K562 (cell line): ENCODE measurements at regions not wholly inside any gene's neighbourhood (a gene's known extent, or its start where the extent isn't known, plus 50 kb on each side); places are given as distances from the start of the nearest gene placed in this dataset.

Experiments
- C11orf30 ChIP-seq: fragments of 450-650 bp; IDR thresholded peaks from 2 replicates; pipeline ENCODE4 v1.6.1; 2016; ENCODE audit warnings: low read depth, mild to moderate bottlenecking
- CTBP1 ChIP-seq: fragments of 450-650 bp; IDR thresholded peaks from 2 replicates; pipeline ENCODE4 v1.6.1; 2016; ENCODE audit warnings: borderline replicate concordance
- DPF2 ChIP-seq: fragments of 450-650 bp; IDR thresholded peaks from 2 replicates; pipeline ENCODE4 v1.6.1; 2016
- EP400 ChIP-seq: fragments of 450-650 bp; IDR thresholded peaks from 2 replicates; pipeline ENCODE4 v1.6.1; 2017; ENCODE audit warnings: antibody characterized with exemption, mild to moderate bottlenecking, moderate library complexity
- GABPB1 ChIP-seq: sonication (generic); formaldehyde crosslinking; IDR thresholded peaks from 2 replicates; pipeline ENCODE4 v1.8.0; 2022; ENCODE audit warnings: mild to moderate bottlenecking, missing genetic modification reagents
- KDM1A ChIP-seq, 2 experiments: fragments of 450-650 bp; IDR thresholded peaks; 2 replicates each; pipeline ENCODE4 v1.6.1; 2016; ENCODE audit warnings: mild to moderate bottlenecking in 2 of 2
- KLF10 ChIP-seq: fragments of 250-450 bp; sonication (Bioruptor Pico); IDR thresholded peaks from 2 replicates; pipeline ENCODE4 v1.6.1; 2021; ENCODE audit warnings: matching md5 sums
- KLF6 ChIP-seq: fragments of 250-450 bp; sonication (Bioruptor Pico); IDR thresholded peaks from 2 replicates; pipeline ENCODE4 v1.4.0; 2020; ENCODE audit warnings: mild to moderate bottlenecking, moderate library complexity, borderline replicate concordance
- MEF2A ChIP-seq: IDR thresholded peaks from 2 replicates; pipeline ENCODE4 v1.6.1; 2011; ENCODE audit warnings: low read depth, mild to moderate bottlenecking, low read length, moderate library complexity; ENCODE audit not compliant: control insufficient read depth
- NCOA1 ChIP-seq: fragments of 450-650 bp; IDR thresholded peaks from 2 replicates; pipeline ENCODE4 v1.6.1; 2016; ENCODE audit warnings: low read depth
- NCOA4 ChIP-seq: fragments of 450-650 bp; IDR thresholded peaks from 2 replicates; pipeline ENCODE4 v1.6.1; 2018; ENCODE audit warnings: mild to moderate bottlenecking; ENCODE audit not compliant: partially characterized antibody
- NR1H2 ChIP-seq: sonication (generic); formaldehyde crosslinking; IDR thresholded peaks from 2 replicates; pipeline ENCODE4 v1.4.0; 2020; ENCODE audit warnings: mild to moderate bottlenecking, missing genetic modification reagents
- RBFOX2 ChIP-seq: fragments of 200-400 bp; formaldehyde crosslinking; IDR thresholded peaks from 2 replicates; pipeline ENCODE4 v1.6.1; 2017; ENCODE audit warnings: low read depth, mild to moderate bottlenecking, low read length, moderate library complexity
- RCOR1 ChIP-seq, 2 experiments: IDR thresholded peaks; 2 replicates each; pipeline ENCODE4 v1.6.1; 2012; ENCODE audit warnings: low read depth in 2 of 2, low read length in 2 of 2, borderline replicate concordance in 1 of 2, improper control_type of control experiment in 1 of 2
- SMAD3 ChIP-seq: fragments of 450-650 bp; formaldehyde crosslinking; conservative IDR thresholded peaks from 2 replicates; pipeline ENCODE4 v1.4.0; 2020; ENCODE audit warnings: mild to moderate bottlenecking
- SMAD4 ChIP-seq: fragments of 250-450 bp; sonication (Bioruptor Pico); conservative IDR thresholded peaks from 2 replicates; pipeline ENCODE4 v1.8.0; 2021; ENCODE audit warnings: inconsistent platforms, mild to moderate bottlenecking, moderate library complexity
- ZBTB8A ChIP-seq: fragments of 450-650 bp; IDR thresholded peaks from 2 replicates; pipeline ENCODE4 v1.6.1; 2018; ENCODE audit warnings: mild to moderate bottlenecking, moderate library complexity; ENCODE audit not compliant: partially characterized antibody
- ZKSCAN1 ChIP-seq: fragments of 150-350 bp; IDR thresholded peaks from 2 replicates; pipeline ENCODE4 v1.6.1; 2016; ENCODE audit warnings: low read depth, low read length
- TF ChIP-seq, protein P1 (sequence below): fragments of 200-800 bp; sonication (Bioruptor generic); IDR thresholded peaks from 2 replicates; pipeline ENCODE4 v1.6.1; 2017; ENCODE audit warnings: missing genetic modification characterization, missing compliant biosample characterization
- TF ChIP-seq, protein P2 (sequence below): fragments of 450-650 bp; IDR thresholded peaks from 2 replicates; pipeline ENCODE4 v1.6.1; 2018; ENCODE audit warnings: mild to moderate bottlenecking, low read depth; ENCODE audit not compliant: partially characterized antibody
- TF ChIP-seq, protein P3 (sequence below): sonication (generic); formaldehyde crosslinking; IDR thresholded peaks from 2 replicates; pipeline ENCODE4 v1.8.1; 2023; ENCODE audit warnings: mild to moderate bottlenecking, missing genetic modification reagents, moderate library complexity
- TF ChIP-seq, protein P4 (sequence below), 2 experiments: fragments of 450-650 bp in 1 of 2; IDR thresholded peaks; 2 replicates each; pipeline ENCODE4 v1.6.1; 2011 to 2017; ENCODE audit warnings: low read depth in 2 of 2, antibody characterized with exemption in 1 of 2, borderline replicate concordance in 1 of 2, low read length in 1 of 2, mild to moderate bottlenecking in 1 of 2, mixed read lengths in 1 of 2; ENCODE audit not compliant: control insufficient read depth in 1 of 2

DNA sequence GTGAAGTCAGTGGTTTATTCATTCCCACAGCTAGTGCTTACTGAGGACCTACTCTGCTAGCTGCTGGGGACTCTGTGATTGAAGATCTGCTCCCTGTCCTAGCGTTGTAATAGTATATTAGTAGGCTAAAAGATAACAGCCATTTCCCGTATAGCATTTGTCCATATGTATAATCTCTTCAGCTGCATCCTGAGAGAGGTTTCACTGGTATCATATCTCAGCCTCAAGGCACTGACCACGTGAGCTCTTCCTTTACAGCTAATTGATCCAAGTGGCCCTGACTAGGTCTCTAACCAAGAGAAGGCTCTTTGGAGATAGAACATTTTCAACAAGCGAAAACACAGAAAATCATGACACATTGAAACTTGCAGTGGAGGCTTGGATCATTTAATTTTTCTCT, 110.2 kb downstream of the APIP start (continued):
- TF ChIP-seq, protein P1, sequence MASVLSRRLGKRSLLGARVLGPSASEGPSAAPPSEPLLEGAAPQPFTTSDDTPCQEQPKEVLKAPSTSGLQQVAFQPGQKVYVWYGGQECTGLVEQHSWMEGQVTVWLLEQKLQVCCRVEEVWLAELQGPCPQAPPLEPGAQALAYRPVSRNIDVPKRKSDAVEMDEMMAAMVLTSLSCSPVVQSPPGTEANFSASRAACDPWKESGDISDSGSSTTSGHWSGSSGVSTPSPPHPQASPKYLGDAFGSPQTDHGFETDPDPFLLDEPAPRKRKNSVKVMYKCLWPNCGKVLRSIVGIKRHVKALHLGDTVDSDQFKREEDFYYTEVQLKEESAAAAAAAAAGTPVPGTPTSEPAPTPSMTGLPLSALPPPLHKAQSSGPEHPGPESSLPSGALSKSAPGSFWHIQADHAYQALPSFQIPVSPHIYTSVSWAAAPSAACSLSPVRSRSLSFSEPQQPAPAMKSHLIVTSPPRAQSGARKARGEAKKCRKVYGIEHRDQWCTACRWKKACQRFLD = peak; percentile 67
- TF ChIP-seq ZBTB8A (no peak), SMAD4 (CRISPR knock-in tag) (0 out of 2 replicates have a peak, but pooled peaks have one; percentile 49), RCOR1 (IDR thresholded peaks at IDR 0.05; ENCODE audit: borderline replicate concordance in 1 of 2, low read depth in 2 of 2, low read length in 2 of 2) (0 out of 4 replicates have a peak, but pooled peaks of 1 of the 2 experiments have one; percentile 37), KLF6 (CRISPR knock-in tag) (no peak), SMAD3 (CRISPR knock-in tag) (no peak), C11orf30 (no peak), NCOA1 (no peak), RBFOX2 (no peak), ZKSCAN1 (no peak), DPF2 (peak; percentile 32; the same call in 1 of the 2 replicates), CTBP1 (no peak), MEF2A (no peak), GABPB1 (no peak), KDM1A (IDR thresholded peaks at IDR 0.05) (no peak), NR1H2 (no peak), KLF10 (CRISPR knock-in tag) (no peak), EP400 (0 out of 2 replicates have a peak, but pooled peaks have one; percentile 5), NCOA4 (no peak)
- TF ChIP-seq, protein P2, sequence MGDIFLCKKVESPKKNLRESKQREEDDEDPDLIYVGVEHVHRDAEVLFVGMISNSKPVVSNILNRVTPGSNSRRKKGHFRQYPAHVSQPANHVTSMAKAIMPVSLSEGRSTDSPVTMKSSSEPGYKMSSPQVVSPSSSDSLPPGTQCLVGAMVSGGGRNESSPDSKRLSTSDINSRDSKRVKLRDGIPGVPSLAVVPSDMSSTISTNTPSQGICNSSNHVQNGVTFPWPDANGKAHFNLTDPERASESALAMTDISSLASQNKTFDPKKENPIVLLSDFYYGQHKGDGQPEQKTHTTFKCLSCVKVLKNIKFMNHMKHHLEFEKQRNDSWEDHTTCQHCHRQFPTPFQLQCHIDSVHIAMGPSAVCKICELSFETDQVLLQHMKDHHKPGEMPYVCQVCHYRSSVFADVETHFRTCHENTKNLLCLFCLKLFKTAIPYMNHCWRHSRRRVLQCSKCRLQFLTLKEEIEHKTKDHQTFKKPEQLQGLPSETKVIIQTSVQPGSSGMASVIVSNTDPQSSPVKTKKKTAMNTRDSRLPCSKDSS = no peak
- TF ChIP-seq, protein P3, sequence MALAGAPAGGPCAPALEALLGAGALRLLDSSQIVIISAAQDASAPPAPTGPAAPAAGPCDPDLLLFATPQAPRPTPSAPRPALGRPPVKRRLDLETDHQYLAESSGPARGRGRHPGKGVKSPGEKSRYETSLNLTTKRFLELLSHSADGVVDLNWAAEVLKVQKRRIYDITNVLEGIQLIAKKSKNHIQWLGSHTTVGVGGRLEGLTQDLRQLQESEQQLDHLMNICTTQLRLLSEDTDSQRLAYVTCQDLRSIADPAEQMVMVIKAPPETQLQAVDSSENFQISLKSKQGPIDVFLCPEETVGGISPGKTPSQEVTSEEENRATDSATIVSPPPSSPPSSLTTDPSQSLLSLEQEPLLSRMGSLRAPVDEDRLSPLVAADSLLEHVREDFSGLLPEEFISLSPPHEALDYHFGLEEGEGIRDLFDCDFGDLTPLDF (CRISPR knock-in tag) = no peak
- TF ChIP-seq, protein P4, sequence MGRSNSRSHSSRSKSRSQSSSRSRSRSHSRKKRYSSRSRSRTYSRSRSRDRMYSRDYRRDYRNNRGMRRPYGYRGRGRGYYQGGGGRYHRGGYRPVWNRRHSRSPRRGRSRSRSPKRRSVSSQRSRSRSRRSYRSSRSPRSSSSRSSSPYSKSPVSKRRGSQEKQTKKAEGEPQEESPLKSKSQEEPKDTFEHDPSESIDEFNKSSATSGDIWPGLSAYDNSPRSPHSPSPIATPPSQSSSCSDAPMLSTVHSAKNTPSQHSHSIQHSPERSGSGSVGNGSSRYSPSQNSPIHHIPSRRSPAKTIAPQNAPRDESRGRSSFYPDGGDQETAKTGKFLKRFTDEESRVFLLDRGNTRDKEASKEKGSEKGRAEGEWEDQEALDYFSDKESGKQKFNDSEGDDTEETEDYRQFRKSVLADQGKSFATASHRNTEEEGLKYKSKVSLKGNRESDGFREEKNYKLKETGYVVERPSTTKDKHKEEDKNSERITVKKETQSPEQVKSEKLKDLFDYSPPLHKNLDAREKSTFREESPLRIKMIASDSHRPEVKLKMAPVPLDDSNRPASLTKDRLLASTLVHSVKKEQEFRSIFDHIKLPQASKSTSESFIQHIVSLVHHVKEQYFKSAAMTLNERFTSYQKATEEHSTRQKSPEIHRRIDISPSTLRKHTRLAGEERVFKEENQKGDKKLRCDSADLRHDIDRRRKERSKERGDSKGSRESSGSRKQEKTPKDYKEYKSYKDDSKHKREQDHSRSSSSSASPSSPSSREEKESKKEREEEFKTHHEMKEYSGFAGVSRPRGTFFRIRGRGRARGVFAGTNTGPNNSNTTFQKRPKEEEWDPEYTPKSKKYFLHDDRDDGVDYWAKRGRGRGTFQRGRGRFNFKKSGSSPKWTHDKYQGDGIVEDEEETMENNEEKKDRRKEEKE (IDR thresholded peaks at IDR 0.05; ENCODE audit: borderline replicate concordance in 1 of 2, control insufficient read depth in 1 of 2, low read depth in 2 of 2, low read length in 1 of 2) = no peak
